ENCODE measurements at regions not wholly inside any gene's neighbourhood (a gene's known extent, or its start where the extent isn't known, plus 50 kb on each side); places are given as distances from the start of the nearest gene placed in this dataset.
A peak's percentile ranks its signal among the peaks of the same experiment; 100 is the strongest.

GRCh38 chr12:29050503-29050902 lies 98.6 kb upstream of the FAR2 start:
- Mint-ChIP-seq H3K9me3 (no peaks in the 10 kb centered on the region), H3K27me3 (no peaks in the 10 kb centered on the region), H3K36me3 (ENCODE audit: low read depth) (no peaks in the 10 kb centered on the region), H3K4me3 (no peak overlapping the region), H3K27ac (no peak overlapping the region), H3K4me1 (ENCODE audit: low read depth) (peaks cover 6% of the 10 kb centered on the region)
- intact Hi-C loops (cut with micrococcal nuclease) = no loop called here

GRCh38 chr12:29051221-29051620 lies 97.9 kb upstream of the FAR2 start:
- H3K9me3 Mint-ChIP-seq = no peaks in the 10 kb centered on the region
- no peak overlapping the region for H3K27ac Mint-ChIP-seq
- intact Hi-C loops (cut with micrococcal nuclease) = no loop called here
- no peaks in the 10 kb centered on the region for H3K27me3 Mint-ChIP-seq
- H3K36me3 Mint-ChIP-seq (ENCODE audit: low read depth) = no peaks in the 10 kb centered on the region
- H3K4me3 Mint-ChIP-seq = no peak overlapping the region
- peaks cover 6% of the 10 kb centered on the region for H3K4me1 Mint-ChIP-seq (ENCODE audit: low read depth)

DNA sequence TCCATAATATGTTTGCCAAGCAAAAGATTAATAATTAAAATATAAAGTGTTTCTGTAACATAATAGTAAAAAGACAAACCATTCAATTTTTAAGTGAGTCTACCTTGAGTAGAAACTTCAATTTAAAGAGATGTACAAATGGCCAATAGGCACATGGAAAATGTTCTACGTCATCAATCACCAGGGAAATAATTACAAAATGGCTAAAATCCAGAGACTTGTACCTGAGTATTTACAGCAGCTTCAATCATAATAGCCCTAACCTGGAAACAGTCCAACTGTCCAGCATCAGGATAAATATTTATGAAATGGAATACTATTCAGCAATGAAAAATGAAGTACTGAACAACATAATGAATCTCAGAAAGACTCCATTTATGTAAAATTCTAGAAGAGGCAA lies 95.5 kb upstream of the FAR2 start:
- Mint-ChIP-seq H3K27ac (no peak overlapping the region), H3K27me3 (no peaks in the 10 kb centered on the region), H3K9me3 (no peaks in the 10 kb centered on the region), H3K4me1 (ENCODE audit: low read depth) (peaks cover 6% of the 10 kb centered on the region), H3K36me3 (ENCODE audit: low read depth) (no peaks in the 10 kb centered on the region), H3K4me3 (no peak overlapping the region)
- intact Hi-C loops (cut with micrococcal nuclease) = no loop called here

DNA sequence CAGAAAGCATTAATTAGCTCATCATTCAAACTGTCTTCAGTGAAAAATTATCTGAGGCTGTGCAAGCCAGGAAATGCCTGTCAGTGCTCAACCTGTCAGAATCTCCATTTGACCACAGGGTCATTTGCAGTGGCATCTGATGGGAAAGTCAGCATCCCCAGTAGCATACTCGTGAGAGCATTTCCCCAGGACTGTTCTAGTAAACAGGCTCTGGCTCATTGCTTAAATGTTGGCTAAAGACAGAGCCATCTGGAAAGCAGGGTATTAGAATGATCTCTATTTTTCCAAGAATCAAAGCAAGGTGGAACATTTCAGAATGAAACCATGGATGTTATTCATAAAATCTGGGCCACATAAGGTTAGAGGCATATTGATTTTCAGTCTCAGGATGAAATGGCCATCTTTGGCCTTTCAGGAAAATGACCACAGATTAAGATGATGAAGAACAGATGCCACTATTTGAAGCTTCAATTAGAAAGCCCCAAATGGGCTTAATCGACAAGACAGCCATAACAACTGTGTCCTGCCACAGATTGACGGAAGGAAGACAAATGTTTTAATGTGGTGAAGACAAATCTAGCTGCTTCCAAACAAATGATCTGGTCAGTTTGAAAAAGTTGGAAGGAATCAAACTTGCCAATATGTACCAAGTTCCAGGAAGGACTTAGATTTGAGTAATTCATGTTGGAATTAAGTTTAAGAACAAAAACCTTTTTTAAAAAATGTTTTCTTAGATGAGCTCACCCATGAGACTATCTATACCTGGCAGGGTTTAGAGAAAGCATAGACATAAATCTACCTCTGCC lies 94.0 kb upstream of the FAR2 start:
- H3K4me1 Mint-ChIP-seq (ENCODE audit: low read depth) = peaks cover 2% of the 10 kb centered on the region
- no peaks in the 10 kb centered on the region for H3K27me3 Mint-ChIP-seq
- no peaks in the 10 kb centered on the region for H3K36me3 Mint-ChIP-seq (ENCODE audit: low read depth)
- no peak overlapping the region for H3K27ac Mint-ChIP-seq
- H3K9me3 Mint-ChIP-seq = no peaks in the 10 kb centered on the region
- intact Hi-C loops (cut with micrococcal nuclease) = no loop called here
- no peak overlapping the region for H3K4me3 Mint-ChIP-seq

DNA sequence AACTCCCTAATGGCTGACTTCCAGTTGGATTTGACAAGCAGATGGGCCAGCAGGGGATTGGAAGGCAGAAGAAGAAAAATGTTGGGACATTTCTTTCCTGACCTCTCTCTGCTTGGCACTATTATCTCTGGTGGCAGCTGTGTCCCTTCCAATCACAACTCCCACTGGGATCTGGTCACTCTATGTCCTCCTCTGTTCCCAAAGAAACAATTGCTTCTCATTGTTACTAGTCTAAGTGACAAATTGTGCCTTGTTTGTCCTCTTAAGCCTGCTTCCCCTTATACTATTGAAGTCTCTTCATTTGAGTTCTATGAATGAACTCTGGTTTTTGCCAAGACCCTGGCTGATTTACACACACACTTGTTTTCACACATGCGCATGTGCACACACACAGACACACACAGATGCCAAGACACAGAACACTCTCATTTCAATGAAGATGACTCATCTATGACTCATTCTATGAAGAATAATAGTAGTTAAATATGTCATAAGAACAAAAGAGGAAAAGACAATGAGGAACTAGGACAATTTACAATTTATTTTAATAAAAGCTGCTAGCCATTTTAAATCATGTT lies 83.0 kb upstream of the FAR2 start:
- Mint-ChIP-seq H3K27me3 (peaks cover 3% of the 10 kb centered on the region), H3K4me3 (no peak overlapping the region), H3K27ac (peak overlapping the region; percentile 56), H3K9me3 (peaks cover 5% of the 10 kb centered on the region), H3K36me3 (ENCODE audit: low read depth) (no peaks in the 10 kb centered on the region), H3K4me1 (ENCODE audit: low read depth) (peaks cover 40% of the 10 kb centered on the region)
- intact Hi-C loops (cut with micrococcal nuclease) = no loop called here

GRCh38 chr12:29067430-29067829 lies 81.6 kb upstream of the FAR2 start:
- intact Hi-C loops (cut with micrococcal nuclease) = no loop called here
- peak overlapping the region; percentile 30 for H3K27ac Mint-ChIP-seq
- peaks cover 40% of the 10 kb centered on the region for H3K4me1 Mint-ChIP-seq (ENCODE audit: low read depth)
- H3K27me3 Mint-ChIP-seq = peaks cover 3% of the 10 kb centered on the region
- H3K4me3 Mint-ChIP-seq = no peak overlapping the region
- no peaks in the 10 kb centered on the region for H3K36me3 Mint-ChIP-seq (ENCODE audit: low read depth)
- no peaks in the 10 kb centered on the region for H3K9me3 Mint-ChIP-seq

- H3K9me3 Mint-ChIP-seq = no peaks in the 10 kb centered on the region
- H3K27me3 Mint-ChIP-seq = peaks cover 9% of the 10 kb centered on the region
- no peaks in the 10 kb centered on the region for H3K36me3 Mint-ChIP-seq (ENCODE audit: low read depth)
- H3K4me3 Mint-ChIP-seq = no peak overlapping the region
- intact Hi-C loops (cut with micrococcal nuclease) = no loop called here
- H3K4me1 Mint-ChIP-seq (ENCODE audit: low read depth) = peaks cover 32% of the 10 kb centered on the region
- no peak overlapping the region for H3K27ac Mint-ChIP-seq
Measured at GRCh38 chr12:29070309-29070708, 78.8 kb upstream of the FAR2 start.

GRCh38 chr12:29071099-29071498 lies 78.0 kb upstream of the FAR2 start:
- no peak overlapping the region for H3K4me3 Mint-ChIP-seq
- no peaks in the 10 kb centered on the region for H3K36me3 Mint-ChIP-seq (ENCODE audit: low read depth)
- peaks cover 13% of the 10 kb centered on the region for H3K27me3 Mint-ChIP-seq
- H3K27ac Mint-ChIP-seq = no peak overlapping the region
- peaks cover 24% of the 10 kb centered on the region for H3K4me1 Mint-ChIP-seq (ENCODE audit: low read depth)
- H3K9me3 Mint-ChIP-seq = no peaks in the 10 kb centered on the region
- intact Hi-C loops (cut with micrococcal nuclease) = no loop called here

DNA sequence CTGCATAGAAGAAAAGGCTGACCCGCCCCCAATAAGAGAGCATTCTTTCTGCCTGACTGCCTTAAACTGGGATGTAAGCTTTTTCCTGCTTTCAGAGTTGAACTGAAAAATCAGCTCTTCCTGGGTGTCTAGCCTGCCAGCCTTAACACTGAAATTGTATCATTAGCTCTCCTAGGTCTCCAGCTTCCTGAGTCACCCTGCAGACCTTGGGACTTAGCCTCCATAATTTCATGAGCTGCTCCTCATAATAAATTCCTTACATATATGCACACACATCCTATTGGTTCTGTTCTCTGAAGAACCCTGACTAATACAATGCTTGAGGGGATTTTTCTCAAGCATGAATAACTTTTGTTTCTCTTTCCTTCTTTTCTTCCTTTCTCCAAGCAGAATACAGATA lies 76.4 kb upstream of the FAR2 start:
- no peaks in the 10 kb centered on the region for H3K9me3 Mint-ChIP-seq
- H3K36me3 Mint-ChIP-seq (ENCODE audit: low read depth) = no peaks in the 10 kb centered on the region
- intact Hi-C loops (cut with micrococcal nuclease) = loop anchor here (2.0 kb wide), 1 partner anchor 244 kb away; no protein-coding TSS in a partner anchor

DNA sequence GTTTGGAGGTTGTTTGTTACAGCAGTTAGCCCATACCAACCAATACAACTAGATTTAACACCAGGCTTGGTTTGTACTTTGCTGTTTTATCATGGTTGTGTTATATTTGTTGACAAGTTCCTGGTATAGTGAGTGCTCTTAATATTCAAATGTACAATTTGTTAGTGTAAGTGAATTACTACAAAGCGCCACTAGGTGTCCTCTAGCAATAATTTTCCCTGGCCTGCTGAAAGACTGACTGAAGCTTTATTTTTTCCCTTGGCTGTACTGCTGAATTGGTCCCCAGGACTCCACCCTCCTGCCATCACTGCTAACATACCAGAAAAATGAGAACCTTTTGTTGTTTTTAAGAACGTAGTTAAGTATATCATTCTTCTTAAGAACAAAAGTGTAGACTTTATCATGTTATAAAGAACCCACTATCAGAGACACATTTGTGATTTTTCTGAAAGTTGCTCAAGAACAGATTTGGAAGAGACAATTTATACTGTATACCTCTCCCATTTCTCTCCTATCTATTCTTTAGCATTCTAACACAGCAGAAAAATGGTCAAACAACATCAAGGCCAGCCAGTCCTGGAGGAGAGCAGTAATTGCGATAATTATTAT lies 75.3 kb upstream of the FAR2 start:
- intact Hi-C loops (cut with micrococcal nuclease) = loop anchor here (2.0 kb wide), 1 partner anchor 243 kb away; no protein-coding TSS in a partner anchor

More for the DNA sequence above, 76.4 kb upstream of the FAR2 start:
- Mint-ChIP-seq H3K4me1 (ENCODE audit: low read depth) (peaks cover 9% of the 10 kb centered on the region), H3K4me3 (no peak overlapping the region), H3K27me3 (peaks cover 13% of the 10 kb centered on the region), H3K27ac (no peak overlapping the region)

DNA sequence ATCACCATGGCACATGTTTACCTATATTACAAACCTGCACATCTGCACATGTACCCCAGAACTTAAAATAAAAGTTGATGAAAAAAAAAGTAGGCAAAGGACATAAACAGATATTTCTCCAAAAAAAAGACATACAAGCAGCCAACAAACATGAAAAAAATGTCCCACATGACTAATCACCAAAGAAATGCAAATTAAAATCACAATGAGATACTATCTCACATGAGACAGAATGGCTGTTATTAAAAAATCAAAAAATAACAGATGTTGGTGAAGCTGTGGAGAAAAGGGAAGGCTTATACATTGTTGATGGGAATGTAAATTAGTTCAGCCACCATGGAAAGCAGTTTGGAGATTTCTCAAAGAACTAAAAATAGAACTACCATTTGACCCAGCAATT lies 68.0 kb upstream of the FAR2 start:
- no peak overlapping the region for H3K27ac Mint-ChIP-seq
- intact Hi-C loops (cut with micrococcal nuclease) = no loop called here
- peaks cover 6% of the 10 kb centered on the region for H3K27me3 Mint-ChIP-seq
- H3K4me3 Mint-ChIP-seq = no peak overlapping the region
- no peaks in the 10 kb centered on the region for H3K9me3 Mint-ChIP-seq
- no peaks in the 10 kb centered on the region for H3K36me3 Mint-ChIP-seq (ENCODE audit: low read depth)
- no peaks in the 10 kb centered on the region for H3K4me1 Mint-ChIP-seq (ENCODE audit: low read depth)

More for the DNA sequence above, 75.3 kb upstream of the FAR2 start:
- Mint-ChIP-seq H3K4me3 (no peak overlapping the region), H3K9me3 (no peaks in the 10 kb centered on the region), H3K27me3 (peaks cover 13% of the 10 kb centered on the region), H3K36me3 (ENCODE audit: low read depth) (no peaks in the 10 kb centered on the region), H3K4me1 (ENCODE audit: low read depth) (no peaks in the 10 kb centered on the region), H3K27ac (no peak overlapping the region)

GRCh38 chr12:29082522-29082921 lies 66.6 kb upstream of the FAR2 start:
- H3K27me3 Mint-ChIP-seq = peaks cover 16% of the 10 kb centered on the region
- H3K4me3 Mint-ChIP-seq = no peak overlapping the region
- intact Hi-C loops (cut with micrococcal nuclease) = no loop called here
- no peaks in the 10 kb centered on the region for H3K9me3 Mint-ChIP-seq
- H3K36me3 Mint-ChIP-seq (ENCODE audit: low read depth) = no peaks in the 10 kb centered on the region
- H3K4me1 Mint-ChIP-seq (ENCODE audit: low read depth) = no peaks in the 10 kb centered on the region
- H3K27ac Mint-ChIP-seq = no peak overlapping the region

- H3K27me3 Mint-ChIP-seq = peaks cover 34% of the 10 kb centered on the region
- intact Hi-C loops (cut with micrococcal nuclease) = no loop called here
- no peak overlapping the region for H3K4me3 Mint-ChIP-seq
- no peaks in the 10 kb centered on the region for H3K4me1 Mint-ChIP-seq (ENCODE audit: low read depth)
- H3K9me3 Mint-ChIP-seq = no peaks in the 10 kb centered on the region
- no peak overlapping the region for H3K27ac Mint-ChIP-seq
- H3K36me3 Mint-ChIP-seq (ENCODE audit: low read depth) = no peaks in the 10 kb centered on the region
Measured at GRCh38 chr12:29086325-29087271, 62.5 kb upstream of the FAR2 start.

All from dendritic cell treated with granulocyte-macrophage colony-stimulating factor and Interleukin-4, amounts not matched to agents 40 ng/mL and 50 ng/mL, for 4 days (primary cell).